ENCODE measurements at regions not wholly inside any gene's neighbourhood (a gene's known extent, or its start where the extent isn't known, plus 50 kb on each side); places are given as distances from the start of the nearest gene placed in this dataset.

- TF ChIP-seq CTCF (IDR thresholded peaks at IDR 0.05; ENCODE audit: low read length, missing control alignments), result no peak
- no peak overlapping the region for H3K4me3 ChIP-seq (replicated peaks; ENCODE audit: low read depth, low read length)
- no peak for DNase-seq (ENCODE audit: low read depth)
Observed at GRCh38 chr13:47135800-47136503, 239.1 kb upstream of the HTR2A start.

- no peak for DNase-seq (ENCODE audit: low read depth)
- H3K4me3 ChIP-seq (replicated peaks; ENCODE audit: low read depth, low read length), result no peak overlapping the region
- TF ChIP-seq CTCF (IDR thresholded peaks at IDR 0.05; ENCODE audit: low read length, missing control alignments), result no peak
Observed at GRCh38 chr13:47134939-47135489, 238.2 kb upstream of the HTR2A start.

- peak; percentile 15 for DNase-seq (ENCODE audit: low read depth)
- no peak for TF ChIP-seq CTCF (IDR thresholded peaks at IDR 0.05; ENCODE audit: low read length, missing control alignments)
- no peak overlapping the region for H3K4me3 ChIP-seq (replicated peaks; ENCODE audit: low read depth, low read length)
Observed at GRCh38 chr13:47133011-47133445, 236.2 kb upstream of the HTR2A start.

GRCh38 chr13:47129461-47129860 is 232.6 kb upstream of the HTR2A start:
- no peak for TF ChIP-seq CTCF (IDR thresholded peaks at IDR 0.05; ENCODE audit: low read length, missing control alignments)
- no peak for DNase-seq (ENCODE audit: low read depth)
- no peak overlapping the region for H3K4me3 ChIP-seq (replicated peaks; ENCODE audit: low read depth, low read length)

GRCh38 chr13:47126432-47126831 is 229.6 kb upstream of the HTR2A start:
- H3K4me3 ChIP-seq (replicated peaks; ENCODE audit: low read depth, low read length), result no peak overlapping the region

GRCh38 chr13:47121092-47121763 is 224.4 kb upstream of the HTR2A start:
- H3K4me3 ChIP-seq (replicated peaks; ENCODE audit: low read depth, low read length), result no peak overlapping the region
- DNase-seq (ENCODE audit: low read depth), result no peak
- no peak for TF ChIP-seq CTCF (IDR thresholded peaks at IDR 0.05; ENCODE audit: low read length, missing control alignments)

More at GRCh38 chr13:47126432-47126831, 229.6 kb upstream of the HTR2A start:
- peak; percentile 17 for TF ChIP-seq CTCF (IDR thresholded peaks at IDR 0.05; ENCODE audit: low read length, missing control alignments)
- peak; percentile 41 for DNase-seq (ENCODE audit: low read depth)
